ENCODE measurements at regions not wholly inside any gene's neighbourhood (a gene's known extent, or its start where the extent isn't known, plus 50 kb on each side); places are given as distances from the start of the nearest gene placed in this dataset.
A peak's percentile ranks its signal among the peaks of the same experiment; 100 is the strongest.

- no peak for DNase-seq
These were observed 651.6 kb upstream of the IGFBP3 start for GRCh38 chr7:46572691-46573090.

GRCh38 chr7:46571996-46572395 lies 650.9 kb upstream of the IGFBP3 start:
- no peak overlapping the region for H2BK15ac ChIP-seq (ENCODE audit: low read depth, poor library complexity, severe bottlenecking)
- no peaks in the 10 kb centered on the region for H3K79me1 ChIP-seq (replicated peaks; ENCODE audit: low read length, poor library complexity, severe bottlenecking)
- H3K4ac ChIP-seq (ENCODE audit: low read depth in 1 of 2, low read length in 2 of 2), result no peak overlapping the region
- no peak overlapping the region for H2AFZ ChIP-seq (ENCODE audit: low read depth, low read length)
- no peaks in the 10 kb centered on the region for H3K36me3 ChIP-seq (ENCODE audit: control insufficient read depth in 1 of 2, insufficient read depth in 2 of 2, low read depth in 1 of 2, low read length in 2 of 2)
- H3K4me2 ChIP-seq (ENCODE audit: low read length, poor library complexity, severe bottlenecking), result no peak overlapping the region
- WGBS, result 95% methylated on average over 3 of the region's 5 CpGs
- no peak overlapping the region for H2BK5ac ChIP-seq (ENCODE audit: low read depth, low read length, poor library complexity, severe bottlenecking)
- H2AK5ac ChIP-seq (ENCODE audit: low read length, severe bottlenecking), result no peak overlapping the region
- peak; percentile 35 for DNase-seq
- no peak overlapping the region for H3K23ac ChIP-seq (ENCODE audit: low read length in 2 of 2)
- H4K91ac ChIP-seq (ENCODE audit: low read length), result no peak overlapping the region
- H4K8ac ChIP-seq (ENCODE audit: low read length), result no peak overlapping the region
- H3K18ac ChIP-seq (ENCODE audit: low read depth in 1 of 2, low read length in 2 of 2), result no peak overlapping the region
- H3K9me3 ChIP-seq (ENCODE audit: control insufficient read depth, low read length), result no peaks in the 10 kb centered on the region
- no peak overlapping the region for H3K9ac ChIP-seq (ENCODE audit: low read length)
- H3K14ac ChIP-seq (ENCODE audit: low read length in 2 of 2), result no peak overlapping the region
- peaks cover 19% of the 10 kb centered on the region for H3K4me1 ChIP-seq (ENCODE audit: control insufficient read depth, insufficient read depth, low read depth, low read length)
- no peak overlapping the region for H2BK120ac ChIP-seq (ENCODE audit: low read depth, low read length)
- no peak overlapping the region for H3K27ac ChIP-seq (ENCODE audit: low read length, poor library complexity, severe bottlenecking)
- no peaks in the 10 kb centered on the region for H3K27me3 ChIP-seq (ENCODE audit: control insufficient read depth in 1 of 2, insufficient read depth in 1 of 2, low read length in 2 of 2)
- H3K4me3 ChIP-seq (ENCODE audit: insufficient read depth in 1 of 2, low read depth in 1 of 2, low read length in 2 of 2), result no peak overlapping the region
- no peak overlapping the region for H2BK12ac ChIP-seq (ENCODE audit: low read length in 2 of 2)

More at GRCh38 chr7:46572691-46573090, 651.6 kb upstream of the IGFBP3 start:
- Histone ChIP-seq H4K91ac (ENCODE audit: low read length) (no peak overlapping the region), H3K36me3 (ENCODE audit: control insufficient read depth in 1 of 2, insufficient read depth in 2 of 2, low read depth in 1 of 2, low read length in 2 of 2) (no peaks in the 10 kb centered on the region), H2BK12ac (ENCODE audit: low read length in 2 of 2) (no peak overlapping the region), H3K23ac (ENCODE audit: low read length in 2 of 2) (no peak overlapping the region), H3K18ac (ENCODE audit: low read depth in 1 of 2, low read length in 2 of 2) (no peak overlapping the region), H3K4me2 (ENCODE audit: low read length, poor library complexity, severe bottlenecking) (no peak overlapping the region), H3K4me3 (ENCODE audit: insufficient read depth in 1 of 2, low read depth in 1 of 2, low read length in 2 of 2) (no peak overlapping the region), H3K4me1 (ENCODE audit: control insufficient read depth, insufficient read depth, low read depth, low read length) (peaks cover 19% of the 10 kb centered on the region), H2BK15ac (ENCODE audit: low read depth, poor library complexity, severe bottlenecking) (no peak overlapping the region), H3K79me1 (replicated peaks; ENCODE audit: low read length, poor library complexity, severe bottlenecking) (no peaks in the 10 kb centered on the region), H2BK120ac (ENCODE audit: low read depth, low read length) (no peak overlapping the region), H3K14ac (ENCODE audit: low read length in 2 of 2) (no peak overlapping the region), H2AK5ac (ENCODE audit: low read length, severe bottlenecking) (no peak overlapping the region), H2BK5ac (ENCODE audit: low read depth, low read length, poor library complexity, severe bottlenecking) (no peak overlapping the region), H3K27ac (ENCODE audit: low read length, poor library complexity, severe bottlenecking) (no peak overlapping the region), H3K9ac (ENCODE audit: low read length) (no peak overlapping the region), H3K27me3 (ENCODE audit: control insufficient read depth in 1 of 2, insufficient read depth in 1 of 2, low read length in 2 of 2) (no peaks in the 10 kb centered on the region), H3K4ac (ENCODE audit: low read depth in 1 of 2, low read length in 2 of 2) (no peak overlapping the region), H3K9me3 (ENCODE audit: control insufficient read depth, low read length) (no peaks in the 10 kb centered on the region), H2AFZ (ENCODE audit: low read depth, low read length) (no peak overlapping the region), H4K8ac (ENCODE audit: low read length) (no peak overlapping the region)
- 75% methylated on average over 2 of the region's 2 CpGs for WGBS

- Histone ChIP-seq H2AK5ac (ENCODE audit: low read length, severe bottlenecking) (no peak overlapping the region), H3K9me3 (ENCODE audit: control insufficient read depth, low read length) (no peaks in the 10 kb centered on the region), H3K18ac (ENCODE audit: low read depth in 1 of 2, low read length in 2 of 2) (peak overlapping the region; percentile 13 to 69), H2BK5ac (ENCODE audit: low read depth, low read length, poor library complexity, severe bottlenecking) (no peak overlapping the region), H3K4me2 (ENCODE audit: low read length, poor library complexity, severe bottlenecking) (peak overlapping the region; percentile 8), H3K4me3 (ENCODE audit: insufficient read depth in 1 of 2, low read depth in 1 of 2, low read length in 2 of 2) (no peak overlapping the region), H4K8ac (ENCODE audit: low read length) (peak overlapping the region; percentile 21), H3K4ac (ENCODE audit: low read depth in 1 of 2, low read length in 2 of 2) (peak overlapping the region; percentile 6 to 42), H2BK12ac (ENCODE audit: low read length in 2 of 2) (peak overlapping the region; percentile 23 to 49), H3K23ac (ENCODE audit: low read length in 2 of 2) (no peak overlapping the region), H3K4me1 (ENCODE audit: control insufficient read depth, insufficient read depth, low read depth, low read length) (peaks cover 19% of the 10 kb centered on the region), H4K91ac (ENCODE audit: low read length) (peak overlapping the region; percentile 83), H3K9ac (ENCODE audit: low read length) (no peak overlapping the region), H3K27me3 (ENCODE audit: control insufficient read depth in 1 of 2, insufficient read depth in 1 of 2, low read length in 2 of 2) (no peaks in the 10 kb centered on the region), H3K79me1 (replicated peaks; ENCODE audit: low read length, poor library complexity, severe bottlenecking) (no peaks in the 10 kb centered on the region), H2AFZ (ENCODE audit: low read depth, low read length) (no peak overlapping the region), H3K27ac (ENCODE audit: low read length, poor library complexity, severe bottlenecking) (peak overlapping the region; percentile 81), H3K14ac (ENCODE audit: low read length in 2 of 2) (peak overlapping the region in 1 of 2 experiments; percentile 30), H2BK120ac (ENCODE audit: low read depth, low read length) (no peak overlapping the region), H3K36me3 (ENCODE audit: control insufficient read depth in 1 of 2, insufficient read depth in 2 of 2, low read depth in 1 of 2, low read length in 2 of 2) (no peaks in the 10 kb centered on the region), H2BK15ac (ENCODE audit: low read depth, poor library complexity, severe bottlenecking) (peak overlapping the region; percentile 44)
- WGBS, result 9% methylated on average over 2 of the region's 2 CpGs
- peak; percentile 26 for DNase-seq
These were observed 648.0 kb upstream of the IGFBP3 start for GRCh38 chr7:46569133-46569465.

GRCh38 chr7:46568420-46569132 lies 647.5 kb upstream of the IGFBP3 start:
- Histone ChIP-seq H2BK12ac (ENCODE audit: low read length in 2 of 2) (peak overlapping the region; percentile 29 to 49), H4K8ac (ENCODE audit: low read length) (peak overlapping the region; percentile 21), H3K4ac (ENCODE audit: low read depth in 1 of 2, low read length in 2 of 2) (peak overlapping the region in 1 of 2 experiments; percentile 6), H3K14ac (ENCODE audit: low read length in 2 of 2) (no peak overlapping the region), H2BK15ac (ENCODE audit: low read depth, poor library complexity, severe bottlenecking) (peak overlapping the region; percentile 44), H2AK5ac (ENCODE audit: low read length, severe bottlenecking) (peak overlapping the region; percentile 85), H3K4me2 (ENCODE audit: low read length, poor library complexity, severe bottlenecking) (peak overlapping the region; percentile 8), H3K9me3 (ENCODE audit: control insufficient read depth, low read length) (no peaks in the 10 kb centered on the region), H3K79me1 (replicated peaks; ENCODE audit: low read length, poor library complexity, severe bottlenecking) (no peaks in the 10 kb centered on the region), H2BK5ac (ENCODE audit: low read depth, low read length, poor library complexity, severe bottlenecking) (no peak overlapping the region), H3K4me3 (ENCODE audit: insufficient read depth in 1 of 2, low read depth in 1 of 2, low read length in 2 of 2) (no peak overlapping the region), H3K18ac (ENCODE audit: low read depth in 1 of 2, low read length in 2 of 2) (peak overlapping the region; percentile 13 to 69), H3K27me3 (ENCODE audit: control insufficient read depth in 1 of 2, insufficient read depth in 1 of 2, low read length in 2 of 2) (no peaks in the 10 kb centered on the region), H3K36me3 (ENCODE audit: control insufficient read depth in 1 of 2, insufficient read depth in 2 of 2, low read depth in 1 of 2, low read length in 2 of 2) (no peaks in the 10 kb centered on the region), H2BK120ac (ENCODE audit: low read depth, low read length) (no peak overlapping the region), H3K27ac (ENCODE audit: low read length, poor library complexity, severe bottlenecking) (peak overlapping the region; percentile 81), H4K91ac (ENCODE audit: low read length) (peak overlapping the region; percentile 83), H3K23ac (ENCODE audit: low read length in 2 of 2) (no peak overlapping the region), H3K9ac (ENCODE audit: low read length) (no peak overlapping the region), H3K4me1 (ENCODE audit: control insufficient read depth, insufficient read depth, low read depth, low read length) (peaks cover 19% of the 10 kb centered on the region), H2AFZ (ENCODE audit: low read depth, low read length) (no peak overlapping the region)
- 82% methylated on average over 11 of the region's 11 CpGs for WGBS
- DNase-seq, result no peak

All from mesenchymal stem cell (in vitro differentiated cells and primary cell).